ENCODE measurements at regions not wholly inside any gene's neighbourhood (a gene's known extent, or its start where the extent isn't known, plus 50 kb on each side); places are given as distances from the start of the nearest gene placed in this dataset.
A peak's percentile ranks its signal among the peaks of the same experiment; 100 is the strongest.

DNA sequence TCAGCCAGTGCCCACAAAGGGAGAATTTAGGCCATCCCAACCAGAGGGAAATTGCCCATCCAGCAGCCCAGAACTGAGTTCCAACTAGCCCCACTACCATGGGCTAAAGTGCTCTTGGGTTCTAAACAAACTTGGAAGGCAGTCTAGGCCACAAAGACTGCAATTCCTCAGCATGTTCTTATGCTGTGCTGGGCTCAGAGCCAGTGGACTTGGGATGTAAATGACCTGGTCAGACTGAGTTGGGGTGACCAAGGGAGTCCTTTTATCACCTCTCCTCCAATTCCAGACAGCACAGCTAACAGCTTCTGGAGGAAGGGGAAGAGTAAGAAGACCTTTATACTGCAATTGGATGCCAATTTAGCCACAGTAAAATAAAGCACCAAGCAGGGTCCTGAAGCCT lies 607.2 kb upstream of the KCND2 start:
- no peaks in the 10 kb centered on the region for H3K36me3 ChIP-seq (ENCODE audit: control insufficient read depth in 1 of 2, insufficient read depth in 2 of 2, low read depth in 1 of 2, low read length in 2 of 2)
- H3K9me3 ChIP-seq (ENCODE audit: control insufficient read depth, low read length): no peaks in the 10 kb centered on the region
- no peak overlapping the region for H4K91ac ChIP-seq (ENCODE audit: low read length)
- no peak overlapping the region for H4K8ac ChIP-seq (ENCODE audit: low read length)
- peak overlapping the region; percentile 24 for H3K27ac ChIP-seq (ENCODE audit: low read length, poor library complexity, severe bottlenecking)
- DNase-seq: peak; percentile 7
- H3K4ac ChIP-seq (ENCODE audit: low read depth in 1 of 2, low read length in 2 of 2): no peak overlapping the region
- H3K4me1 ChIP-seq (ENCODE audit: control insufficient read depth, insufficient read depth, low read depth, low read length): peaks cover 5% of the 10 kb centered on the region
- H2BK12ac ChIP-seq (ENCODE audit: low read length in 2 of 2): no peak overlapping the region
- no peak overlapping the region for H2BK5ac ChIP-seq (ENCODE audit: low read depth, low read length, poor library complexity, severe bottlenecking)
- H3K23ac ChIP-seq (ENCODE audit: low read length in 2 of 2): peak overlapping the region in 1 of 2 experiments; percentile 32
- H3K27me3 ChIP-seq (ENCODE audit: control insufficient read depth in 1 of 2, insufficient read depth in 1 of 2, low read length in 2 of 2): no peaks in the 10 kb centered on the region
- H2AFZ ChIP-seq (ENCODE audit: low read depth, low read length): no peak overlapping the region
- no peak overlapping the region for H2BK15ac ChIP-seq (ENCODE audit: low read depth, poor library complexity, severe bottlenecking)
- no peak overlapping the region for H3K4me3 ChIP-seq (ENCODE audit: insufficient read depth in 1 of 2, low read depth in 1 of 2, low read length in 2 of 2)
- H2AK5ac ChIP-seq (ENCODE audit: low read length, severe bottlenecking): no peak overlapping the region
- no peak overlapping the region for H3K18ac ChIP-seq (ENCODE audit: low read depth in 1 of 2, low read length in 2 of 2)
- H3K9ac ChIP-seq (ENCODE audit: low read length): no peak overlapping the region
- H3K14ac ChIP-seq (ENCODE audit: low read length in 2 of 2): no peak overlapping the region
- H3K79me1 ChIP-seq (replicated peaks; ENCODE audit: low read length, poor library complexity, severe bottlenecking): no peaks in the 10 kb centered on the region
- no peak overlapping the region for H3K4me2 ChIP-seq (ENCODE audit: low read length, poor library complexity, severe bottlenecking)
- H2BK120ac ChIP-seq (ENCODE audit: low read depth, low read length): no peak overlapping the region

DNA sequence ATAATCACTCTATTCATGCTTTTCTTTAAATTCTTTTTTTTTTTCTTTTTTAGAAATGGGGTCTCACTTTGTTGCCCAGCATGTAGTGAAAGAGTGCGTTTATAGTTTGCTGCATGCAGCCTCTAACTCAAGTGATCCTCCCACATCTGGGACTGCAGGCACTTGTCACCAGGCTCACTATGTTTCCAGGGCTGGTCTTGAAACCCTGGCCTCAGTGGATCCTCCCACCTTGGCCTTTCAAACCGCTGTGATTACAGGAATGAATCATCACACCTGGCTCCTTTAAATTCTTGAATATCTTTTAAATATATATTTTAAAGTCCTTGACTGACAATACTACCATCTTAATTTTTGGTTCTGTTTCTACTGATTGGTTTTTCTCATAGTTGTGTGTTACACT lies 591.6 kb upstream of the KCND2 start:
- Histone ChIP-seq H3K36me3 (ENCODE audit: control insufficient read depth in 1 of 2, insufficient read depth in 2 of 2, low read depth in 1 of 2, low read length in 2 of 2) (no peaks in the 10 kb centered on the region), H3K18ac (ENCODE audit: low read depth in 1 of 2, low read length in 2 of 2) (no peak overlapping the region), H2AFZ (ENCODE audit: low read depth, low read length) (no peak overlapping the region), H2BK15ac (ENCODE audit: low read depth, poor library complexity, severe bottlenecking) (no peak overlapping the region), H3K4me3 (ENCODE audit: insufficient read depth in 1 of 2, low read depth in 1 of 2, low read length in 2 of 2) (no peak overlapping the region), H3K14ac (ENCODE audit: low read length in 2 of 2) (no peak overlapping the region), H2BK12ac (ENCODE audit: low read length in 2 of 2) (no peak overlapping the region), H3K27me3 (ENCODE audit: control insufficient read depth in 1 of 2, insufficient read depth in 1 of 2, low read length in 2 of 2) (no peaks in the 10 kb centered on the region), H3K4ac (ENCODE audit: low read depth in 1 of 2, low read length in 2 of 2) (no peak overlapping the region), H3K27ac (ENCODE audit: low read length, poor library complexity, severe bottlenecking) (no peak overlapping the region), H3K23ac (ENCODE audit: low read length in 2 of 2) (no peak overlapping the region), H2BK120ac (ENCODE audit: low read depth, low read length) (no peak overlapping the region), H3K9me3 (ENCODE audit: control insufficient read depth, low read length) (no peaks in the 10 kb centered on the region), H3K4me1 (ENCODE audit: control insufficient read depth, insufficient read depth, low read depth, low read length) (no peaks in the 10 kb centered on the region), H3K79me1 (replicated peaks; ENCODE audit: low read length, poor library complexity, severe bottlenecking) (no peaks in the 10 kb centered on the region), H2BK5ac (ENCODE audit: low read depth, low read length, poor library complexity, severe bottlenecking) (no peak overlapping the region), H3K4me2 (ENCODE audit: low read length, poor library complexity, severe bottlenecking) (no peak overlapping the region), H2AK5ac (ENCODE audit: low read length, severe bottlenecking) (no peak overlapping the region), H4K91ac (ENCODE audit: low read length) (no peak overlapping the region), H3K9ac (ENCODE audit: low read length) (no peak overlapping the region), H4K8ac (ENCODE audit: low read length) (no peak overlapping the region)
- no peak for DNase-seq
- 100% methylated on average over 1 of the region's 2 CpGs for WGBS

DNA sequence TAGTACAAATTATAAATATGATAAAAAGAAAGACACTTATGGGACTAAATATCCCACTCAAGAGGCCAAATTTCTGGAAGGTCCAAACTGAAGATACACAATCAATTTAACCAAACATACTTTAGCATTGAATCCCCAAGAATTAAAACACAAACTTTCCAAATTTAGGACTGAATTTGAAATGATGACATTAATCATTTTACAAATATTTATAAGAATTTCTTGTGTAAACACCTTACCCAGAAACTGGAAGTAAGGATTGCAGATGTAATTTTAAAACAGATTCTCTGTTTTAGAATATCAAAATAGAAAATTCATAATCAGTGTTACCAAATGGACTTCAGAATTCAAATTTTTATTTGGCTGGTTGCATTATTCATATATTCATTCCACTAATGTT lies 588.2 kb upstream of the KCND2 start:
- H3K27me3 ChIP-seq (ENCODE audit: control insufficient read depth in 1 of 2, insufficient read depth in 1 of 2, low read length in 2 of 2): no peaks in the 10 kb centered on the region
- H3K4ac ChIP-seq (ENCODE audit: low read depth in 1 of 2, low read length in 2 of 2): no peak overlapping the region
- no peak overlapping the region for H3K18ac ChIP-seq (ENCODE audit: low read depth in 1 of 2, low read length in 2 of 2)
- H4K8ac ChIP-seq (ENCODE audit: low read length): no peak overlapping the region
- H3K4me2 ChIP-seq (ENCODE audit: low read length, poor library complexity, severe bottlenecking): no peak overlapping the region
- H3K79me1 ChIP-seq (replicated peaks; ENCODE audit: low read length, poor library complexity, severe bottlenecking): no peaks in the 10 kb centered on the region
- H2BK5ac ChIP-seq (ENCODE audit: low read depth, low read length, poor library complexity, severe bottlenecking): no peak overlapping the region
- H2BK12ac ChIP-seq (ENCODE audit: low read length in 2 of 2): no peak overlapping the region
- no peak overlapping the region for H3K9ac ChIP-seq (ENCODE audit: low read length)
- H3K4me1 ChIP-seq (ENCODE audit: control insufficient read depth, insufficient read depth, low read depth, low read length): no peaks in the 10 kb centered on the region
- H3K23ac ChIP-seq (ENCODE audit: low read length in 2 of 2): no peak overlapping the region
- H3K14ac ChIP-seq (ENCODE audit: low read length in 2 of 2): no peak overlapping the region
- H2AK5ac ChIP-seq (ENCODE audit: low read length, severe bottlenecking): no peak overlapping the region
- H3K4me3 ChIP-seq (ENCODE audit: insufficient read depth in 1 of 2, low read depth in 1 of 2, low read length in 2 of 2): no peak overlapping the region
- no peaks in the 10 kb centered on the region for H3K36me3 ChIP-seq (ENCODE audit: control insufficient read depth in 1 of 2, insufficient read depth in 2 of 2, low read depth in 1 of 2, low read length in 2 of 2)
- H2BK120ac ChIP-seq (ENCODE audit: low read depth, low read length): no peak overlapping the region
- no peaks in the 10 kb centered on the region for H3K9me3 ChIP-seq (ENCODE audit: control insufficient read depth, low read length)
- DNase-seq: no peak
- no peak overlapping the region for H2AFZ ChIP-seq (ENCODE audit: low read depth, low read length)
- H2BK15ac ChIP-seq (ENCODE audit: low read depth, poor library complexity, severe bottlenecking): no peak overlapping the region
- no peak overlapping the region for H4K91ac ChIP-seq (ENCODE audit: low read length)
- H3K27ac ChIP-seq (ENCODE audit: low read length, poor library complexity, severe bottlenecking): no peak overlapping the region

DNA sequence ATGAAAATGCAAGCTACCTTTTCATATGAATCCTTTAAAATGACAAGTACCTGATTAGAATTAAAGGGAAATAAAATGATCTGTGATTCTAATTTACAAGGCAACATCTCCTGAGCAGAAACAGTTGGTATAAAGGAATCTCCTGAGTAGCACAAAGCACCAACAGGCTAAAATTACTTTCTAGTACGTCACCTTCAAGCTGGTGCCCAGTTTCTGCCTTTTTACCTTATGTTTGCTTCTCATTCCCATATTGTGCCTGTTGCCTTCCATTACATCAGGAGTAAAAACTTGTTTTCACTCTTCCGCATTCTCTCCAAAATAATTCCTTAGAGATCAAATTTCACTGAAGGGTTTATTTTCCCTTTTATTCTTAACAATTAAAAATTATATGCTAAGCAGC lies 587.1 kb upstream of the KCND2 start:
- Histone ChIP-seq H2BK120ac (ENCODE audit: low read depth, low read length) (no peak overlapping the region), H3K9ac (ENCODE audit: low read length) (no peak overlapping the region), H3K4me2 (ENCODE audit: low read length, poor library complexity, severe bottlenecking) (no peak overlapping the region), H4K91ac (ENCODE audit: low read length) (no peak overlapping the region), H2BK15ac (ENCODE audit: low read depth, poor library complexity, severe bottlenecking) (no peak overlapping the region), H3K23ac (ENCODE audit: low read length in 2 of 2) (no peak overlapping the region), H2AFZ (ENCODE audit: low read depth, low read length) (no peak overlapping the region), H4K8ac (ENCODE audit: low read length) (no peak overlapping the region), H2BK12ac (ENCODE audit: low read length in 2 of 2) (no peak overlapping the region), H3K14ac (ENCODE audit: low read length in 2 of 2) (no peak overlapping the region), H3K18ac (ENCODE audit: low read depth in 1 of 2, low read length in 2 of 2) (no peak overlapping the region), H3K9me3 (ENCODE audit: control insufficient read depth, low read length) (no peaks in the 10 kb centered on the region), H3K79me1 (replicated peaks; ENCODE audit: low read length, poor library complexity, severe bottlenecking) (no peaks in the 10 kb centered on the region), H3K4me1 (ENCODE audit: control insufficient read depth, insufficient read depth, low read depth, low read length) (no peaks in the 10 kb centered on the region), H3K27me3 (ENCODE audit: control insufficient read depth in 1 of 2, insufficient read depth in 1 of 2, low read length in 2 of 2) (no peaks in the 10 kb centered on the region), H3K4ac (ENCODE audit: low read depth in 1 of 2, low read length in 2 of 2) (no peak overlapping the region), H3K27ac (ENCODE audit: low read length, poor library complexity, severe bottlenecking) (no peak overlapping the region), H2BK5ac (ENCODE audit: low read depth, low read length, poor library complexity, severe bottlenecking) (no peak overlapping the region), H3K4me3 (ENCODE audit: insufficient read depth in 1 of 2, low read depth in 1 of 2, low read length in 2 of 2) (no peak overlapping the region), H3K36me3 (ENCODE audit: control insufficient read depth in 1 of 2, insufficient read depth in 2 of 2, low read depth in 1 of 2, low read length in 2 of 2) (no peaks in the 10 kb centered on the region), H2AK5ac (ENCODE audit: low read length, severe bottlenecking) (no peak overlapping the region)
- WGBS: 86% methylated on average over 1 of the region's 2 CpGs
- DNase-seq: no peak

Measured in mesenchymal stem cell (in vitro differentiated cells and primary cell).